ENCODE measurements at regions not wholly inside any gene's neighbourhood (a gene's known extent, or its start where the extent isn't known, plus 50 kb on each side); places are given as distances from the start of the nearest gene placed in this dataset.

DNA sequence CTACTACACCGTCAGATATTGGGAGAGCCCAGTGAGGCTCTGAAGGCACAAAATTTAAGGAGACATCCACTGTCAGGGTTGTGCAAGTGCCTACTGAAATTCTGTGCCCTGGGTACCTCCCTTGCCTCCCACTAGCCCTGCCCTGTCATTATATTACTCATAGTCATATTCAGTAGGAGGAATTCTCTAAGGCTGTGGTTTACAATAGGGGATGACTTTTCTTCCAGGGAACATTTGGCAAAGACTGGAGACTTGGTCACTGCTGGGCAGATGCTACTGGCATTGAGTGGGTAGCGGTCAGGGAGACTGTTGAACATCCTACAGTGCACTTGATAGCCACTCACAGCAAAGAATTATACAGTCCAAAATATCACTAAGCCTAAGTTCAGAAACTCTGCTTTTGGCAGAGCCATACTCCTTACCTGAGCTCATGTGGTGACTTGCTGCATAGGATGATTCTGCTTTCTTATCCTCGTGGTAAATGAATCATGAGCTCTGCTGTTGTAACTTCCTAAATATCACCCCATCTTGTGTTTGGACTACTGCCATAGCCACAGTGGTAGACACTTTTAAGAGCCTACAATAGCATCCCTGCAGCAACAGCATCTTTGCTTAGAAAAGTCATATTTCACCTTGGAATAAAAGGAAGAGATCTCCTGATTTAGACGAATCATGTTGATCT lies 563.4 kb upstream of the PLXNA2 start:
- no peak for DNase-seq

DNA sequence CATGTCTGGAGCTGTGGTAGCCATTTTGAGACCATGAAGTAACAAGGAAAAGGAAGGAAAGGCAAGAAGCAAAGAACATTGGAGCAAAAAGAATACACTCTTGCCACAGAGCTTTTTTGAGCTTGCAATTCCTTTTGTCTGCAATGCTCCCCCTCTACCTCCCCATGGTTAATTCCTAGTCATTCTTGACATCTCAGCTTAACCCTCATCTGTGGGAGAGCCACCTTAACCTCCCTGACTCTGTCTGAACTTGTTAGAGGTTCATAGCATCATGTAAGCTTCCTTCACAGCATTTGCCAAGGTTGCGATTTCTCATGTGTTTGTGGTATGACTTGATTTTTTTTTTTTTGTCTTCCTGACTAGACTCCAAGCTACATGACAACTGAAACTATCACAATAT lies 564.1 kb upstream of the PLXNA2 start:
- no peak for DNase-seq

DNA sequence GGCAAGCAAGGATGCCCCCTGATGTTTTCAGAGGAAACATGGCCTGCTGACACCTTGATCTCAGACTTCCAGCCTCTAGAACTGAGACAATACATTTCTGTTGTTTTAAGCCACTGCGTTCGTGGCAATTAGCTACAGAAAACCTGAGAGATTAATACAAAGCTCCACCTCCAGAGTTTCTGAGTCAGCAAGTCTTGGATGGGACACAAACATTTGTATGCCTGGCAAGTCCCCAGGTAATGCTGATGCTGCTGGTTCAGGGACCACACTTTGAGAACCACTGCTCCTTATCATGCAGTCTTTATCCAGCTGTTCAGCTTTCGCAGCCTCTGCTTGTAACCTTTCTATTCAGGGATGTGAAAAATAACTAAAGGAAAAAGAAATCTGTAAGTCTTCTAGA lies 565.7 kb upstream of the PLXNA2 start:
- DNase-seq = no peak

DNA sequence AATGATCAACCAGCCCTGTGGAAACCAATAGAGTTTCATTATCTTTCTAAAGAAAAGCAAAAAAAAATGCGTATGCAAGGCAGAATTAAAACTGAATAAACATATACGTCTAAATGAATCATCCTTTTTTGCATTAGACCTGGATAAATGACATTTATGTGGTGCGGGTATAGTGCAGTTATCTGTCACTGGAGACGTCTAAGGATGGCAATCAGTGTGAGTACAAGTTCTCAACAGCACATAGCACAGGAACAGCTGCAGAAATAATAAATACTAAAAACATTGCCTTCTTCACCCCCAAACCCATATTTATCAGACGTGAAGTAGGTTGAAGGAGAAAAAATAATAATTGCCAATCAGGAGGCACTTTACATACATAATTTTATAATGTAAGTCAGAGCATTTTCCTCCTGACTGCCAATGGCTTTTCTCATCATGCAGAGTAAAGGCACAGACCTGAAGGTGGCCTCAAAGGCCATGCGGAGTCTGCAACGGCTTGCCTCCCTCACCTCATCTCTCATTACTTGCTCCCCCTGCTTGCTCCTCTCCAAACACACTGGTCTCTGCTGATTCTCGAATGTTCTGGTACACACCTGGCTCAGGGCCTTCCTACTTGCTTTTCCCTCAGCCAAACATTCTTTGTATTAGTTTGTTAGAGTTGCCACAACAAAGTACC lies 574.7 kb upstream of the PLXNA2 start:
- no peak for DNase-seq

DNA sequence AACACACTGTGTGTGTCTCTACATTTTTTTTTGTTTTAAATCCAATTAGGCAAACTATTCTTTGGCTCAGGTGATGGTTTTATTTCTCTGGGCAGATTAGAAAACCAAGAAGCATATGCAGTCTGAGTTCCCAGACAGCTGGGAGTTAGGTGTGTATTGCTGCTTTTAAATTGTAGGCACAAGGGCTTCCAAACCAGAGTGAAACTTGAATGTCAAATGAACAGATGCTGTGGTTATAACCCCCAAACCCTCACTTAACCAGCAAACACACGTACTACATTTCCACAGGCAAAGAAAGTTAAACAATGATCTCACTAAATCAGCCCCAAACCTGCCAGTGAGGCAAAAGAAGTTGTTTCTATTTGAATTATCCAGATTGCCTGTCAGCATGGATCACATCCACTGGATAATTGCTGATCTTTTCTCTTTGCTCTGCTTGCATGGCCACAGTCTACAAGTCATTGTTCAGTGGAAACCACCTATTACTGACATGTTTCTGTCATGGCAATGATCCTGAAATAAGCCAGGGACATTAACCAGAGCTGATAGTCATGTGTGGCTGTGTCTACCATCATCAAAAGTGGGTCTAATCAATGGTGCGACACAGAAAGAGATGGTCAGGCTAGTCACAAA lies 576.5 kb upstream of the PLXNA2 start:
- no peak for DNase-seq

DNA sequence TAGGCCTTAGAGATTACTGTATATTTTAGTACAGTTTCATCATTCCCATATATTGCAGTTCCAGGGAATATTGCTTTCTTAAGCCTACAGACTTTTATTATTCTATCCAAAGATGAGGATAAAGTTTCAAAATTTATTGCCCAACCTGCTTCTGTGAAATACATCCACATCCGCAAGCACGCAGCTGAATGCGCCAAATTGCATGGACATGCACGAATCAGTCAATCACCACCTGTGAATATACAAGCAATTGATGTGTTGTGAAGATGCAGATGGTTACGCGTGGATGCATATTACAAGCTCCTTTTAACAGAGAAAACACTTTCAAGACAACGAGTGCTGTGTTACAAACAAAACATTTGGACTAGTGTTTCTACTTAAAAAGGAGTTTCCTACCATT lies 577.8 kb upstream of the PLXNA2 start:
- DNase-seq = no peak

DNA sequence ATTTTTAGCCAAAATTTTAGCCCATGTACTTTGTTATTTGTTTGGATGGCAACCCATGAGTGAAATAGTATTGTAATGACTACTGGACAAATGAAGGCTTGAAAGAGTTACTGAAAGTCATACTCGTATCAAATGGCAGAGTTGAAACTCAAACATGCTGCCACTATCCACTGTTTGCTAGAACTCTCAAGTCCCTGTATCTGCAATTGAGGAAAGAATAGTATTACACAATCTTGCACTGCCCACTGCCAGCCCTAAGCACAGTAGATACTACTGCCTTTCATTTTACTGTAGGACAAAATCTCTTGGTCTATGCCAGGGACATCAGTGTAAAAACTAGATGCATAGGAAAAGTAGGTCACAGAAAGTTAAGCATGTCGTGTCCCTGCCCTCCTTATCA lies 581.1 kb upstream of the PLXNA2 start:
- no peak for DNase-seq

DNA sequence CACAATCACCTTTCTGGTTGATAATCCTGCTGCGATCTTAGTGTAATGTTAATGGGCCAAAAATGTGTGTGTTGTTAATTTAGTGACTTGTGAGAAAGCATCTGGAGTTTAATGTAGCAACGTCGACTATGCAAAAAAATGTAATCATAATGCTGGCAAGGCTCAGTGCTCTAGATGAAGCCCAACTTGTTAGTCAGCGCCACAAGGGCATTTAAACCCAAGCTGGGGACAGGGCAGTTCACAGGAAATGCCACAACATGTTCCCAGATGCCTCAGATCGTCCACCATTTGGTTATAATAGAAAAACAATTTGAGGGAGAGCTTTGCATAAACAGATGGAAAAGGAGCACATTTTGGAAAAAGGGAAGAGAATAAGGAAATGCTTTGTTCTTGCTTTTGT lies 585.4 kb upstream of the PLXNA2 start:
- DNase-seq = no peak

DNA sequence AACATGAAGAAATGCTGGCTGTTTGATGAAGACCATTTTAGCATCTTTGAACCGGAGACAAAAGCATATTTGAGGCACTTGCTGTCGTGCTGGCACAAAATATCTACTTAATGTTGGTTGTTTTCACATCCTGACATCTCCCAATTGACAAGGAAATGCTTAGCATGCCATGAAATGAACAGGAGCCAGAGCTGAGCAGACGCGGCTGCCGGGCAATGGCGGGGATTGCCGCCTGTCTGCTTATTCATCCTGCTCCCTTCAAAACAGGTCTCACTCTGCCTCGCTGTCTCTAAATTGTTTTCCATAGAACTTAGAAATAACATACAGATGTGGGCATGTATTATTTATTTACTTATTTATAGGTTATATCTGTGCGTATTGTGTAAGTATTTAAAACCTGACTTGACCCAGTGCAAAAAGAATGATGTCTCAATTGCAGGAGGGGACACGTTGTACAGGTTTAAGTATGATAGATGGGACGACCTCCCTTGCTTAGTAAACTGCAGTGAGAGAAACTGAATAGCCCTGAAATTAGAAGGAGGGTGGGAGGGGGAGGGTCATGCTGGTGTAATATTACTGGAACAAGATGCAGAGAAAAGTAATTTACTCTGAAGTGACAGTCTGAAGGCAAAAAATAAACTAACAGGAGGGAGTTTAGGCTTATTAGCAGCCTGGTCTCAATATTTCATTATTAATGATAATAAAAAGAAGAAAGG lies 590.4 kb upstream of the PLXNA2 start:
- no peak for DNase-seq

DNA sequence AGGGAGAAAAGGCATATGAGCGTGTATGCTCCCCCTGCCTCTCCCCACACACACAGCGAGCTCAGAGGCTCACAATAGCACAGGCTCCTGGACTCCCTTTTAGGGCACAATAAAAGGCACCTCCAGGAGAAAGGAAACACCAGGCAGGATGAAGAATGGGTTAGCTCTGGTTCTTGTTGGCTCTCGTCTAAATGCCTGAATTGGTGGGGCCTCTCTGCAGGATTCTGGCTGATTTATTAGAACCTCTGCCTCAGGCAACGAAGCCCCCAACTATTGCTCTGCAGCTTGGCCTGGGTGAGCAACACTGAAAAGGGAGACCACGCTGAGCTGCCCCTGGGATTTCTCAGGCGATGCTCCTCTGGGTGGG lies 590.9 kb upstream of the PLXNA2 start:
- DNase-seq = no peak

DNA sequence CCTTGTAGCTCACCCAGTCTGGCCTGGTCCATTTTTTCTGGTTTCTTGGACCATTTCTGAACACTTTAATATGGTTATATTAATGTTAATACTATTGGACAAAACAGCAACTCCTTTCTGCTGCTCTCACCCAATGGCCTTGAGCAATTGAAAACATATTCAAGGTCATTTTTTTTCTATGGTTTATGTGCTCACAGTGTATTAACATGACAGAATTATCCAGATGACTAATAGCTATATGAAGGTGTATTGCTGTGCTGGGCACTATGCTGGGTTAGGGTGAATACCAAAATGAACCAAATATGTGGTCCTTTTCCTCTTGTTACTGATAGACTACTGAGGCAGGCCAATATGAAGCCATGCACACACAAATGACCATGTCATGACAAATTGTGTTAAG lies 591.6 kb upstream of the PLXNA2 start:
- no peak for DNase-seq

DNA sequence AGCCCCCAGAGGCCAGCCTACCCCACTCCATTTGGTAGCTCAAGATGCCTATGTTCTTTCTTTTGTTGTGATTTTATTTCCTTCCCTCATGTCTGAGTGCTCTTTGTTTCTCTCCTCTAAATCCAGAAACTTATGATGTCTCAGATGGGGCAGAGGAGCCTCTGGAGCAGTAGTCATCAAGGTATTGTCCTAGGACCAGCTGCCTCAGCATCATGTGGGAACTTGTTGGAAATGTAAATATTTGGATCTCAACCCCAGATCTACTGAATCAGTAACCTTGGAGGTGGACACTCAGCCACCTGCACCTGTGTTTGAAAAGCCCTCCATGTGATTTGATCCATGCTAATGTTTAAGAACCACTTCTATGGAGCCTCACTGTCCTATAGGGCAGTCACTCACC lies 593.1 kb upstream of the PLXNA2 start:
- DNase-seq = no peak

DNA sequence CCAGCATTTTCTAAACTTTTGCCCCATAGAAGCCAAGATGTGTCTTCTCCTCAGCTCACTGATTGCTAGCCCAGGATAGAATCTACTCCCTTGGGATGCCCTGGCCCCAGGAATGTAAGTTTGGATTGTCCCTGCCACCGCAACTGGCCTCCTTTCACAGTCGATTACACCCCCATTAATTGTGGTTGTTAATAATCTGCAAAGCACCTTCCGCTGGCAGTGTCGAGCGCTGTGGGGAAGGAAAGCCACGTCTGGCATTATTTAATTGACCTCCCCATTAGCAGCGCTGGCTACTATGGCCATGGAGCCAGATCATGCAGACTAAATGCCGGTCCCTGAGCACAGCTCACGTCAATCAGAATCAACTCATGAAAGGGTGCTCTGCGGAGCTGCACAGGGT lies 597.3 kb upstream of the PLXNA2 start:
- no peak for DNase-seq

DNA sequence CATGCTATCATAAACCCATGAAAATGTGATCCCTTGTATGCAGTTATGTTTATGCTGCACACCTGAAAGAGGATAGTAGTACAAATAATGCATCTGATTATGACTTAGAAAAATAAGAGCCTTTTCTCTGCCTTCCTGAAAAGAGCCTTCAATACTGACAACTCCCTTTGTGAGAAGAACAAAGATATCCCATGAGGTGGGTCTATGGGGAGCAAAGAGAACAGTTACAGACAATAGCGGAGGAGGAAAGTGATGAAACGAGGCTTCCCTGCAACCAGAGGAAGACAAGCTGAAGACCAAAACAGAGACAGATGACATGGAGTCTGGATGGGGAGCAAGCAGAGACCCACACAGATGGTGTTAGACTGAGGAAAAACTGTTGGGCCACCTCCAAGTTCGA lies 598.3 kb upstream of the PLXNA2 start:
- DNase-seq = no peak

DNA sequence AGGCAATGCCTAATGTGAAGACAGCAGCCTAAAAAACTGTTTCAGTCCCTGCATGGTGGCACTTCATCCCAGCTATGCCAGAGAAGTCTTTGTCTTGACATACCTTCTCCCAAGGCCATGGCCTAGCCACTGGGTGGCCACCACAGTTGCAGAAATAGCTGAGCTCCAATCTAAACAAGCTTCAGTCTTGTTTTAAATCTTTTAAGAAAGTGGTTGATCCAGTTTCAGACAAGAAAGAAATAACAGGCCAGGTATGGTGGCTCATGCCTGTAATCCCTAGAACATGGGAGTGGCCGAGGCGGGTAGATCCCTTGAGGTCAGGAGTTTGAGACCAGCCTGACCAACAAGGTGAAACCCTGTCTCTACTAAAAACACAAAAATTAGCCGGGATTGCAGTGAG lies 600.0 kb upstream of the PLXNA2 start:
- DNase-seq = no peak

DNA sequence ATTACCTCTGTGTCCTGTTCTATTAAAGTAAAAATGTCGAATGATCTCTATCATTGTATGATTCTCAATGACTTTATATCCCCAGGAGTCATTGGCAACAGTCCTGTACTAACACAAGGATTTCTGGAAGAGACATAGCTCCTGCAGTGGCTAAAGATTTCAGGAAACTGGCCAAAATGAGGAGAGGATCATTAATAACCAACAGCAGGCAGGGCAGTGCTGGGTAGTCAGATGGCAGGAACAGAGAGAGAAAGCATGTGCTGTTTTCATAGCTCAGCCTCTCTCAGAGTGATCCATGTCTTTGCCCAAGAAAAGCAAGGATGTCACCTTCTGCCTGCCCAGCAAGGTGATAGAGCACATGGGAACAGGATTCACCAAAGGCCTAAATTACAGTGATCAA lies 604.7 kb upstream of the PLXNA2 start:
- no peak for DNase-seq

DNA sequence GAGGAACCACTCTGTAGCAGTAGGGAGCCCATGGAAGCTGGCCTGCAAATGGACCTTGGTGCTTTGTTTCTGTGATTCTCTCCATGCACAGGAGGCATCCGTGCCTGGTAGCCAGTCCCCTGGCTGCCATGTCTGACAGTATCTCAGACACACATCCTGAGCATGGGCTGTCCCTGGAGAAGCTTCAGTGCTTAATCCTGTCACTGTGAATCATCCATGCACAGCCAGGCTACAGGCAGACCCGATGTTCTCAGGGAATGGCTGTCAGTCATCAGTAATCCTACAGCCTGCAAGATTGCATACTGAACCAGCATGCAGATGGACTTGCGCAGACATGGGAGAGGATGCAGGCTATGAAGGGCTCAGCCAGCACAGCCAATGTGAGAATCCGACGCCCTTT lies 606.3 kb upstream of the PLXNA2 start:
- no peak for DNase-seq

DNA sequence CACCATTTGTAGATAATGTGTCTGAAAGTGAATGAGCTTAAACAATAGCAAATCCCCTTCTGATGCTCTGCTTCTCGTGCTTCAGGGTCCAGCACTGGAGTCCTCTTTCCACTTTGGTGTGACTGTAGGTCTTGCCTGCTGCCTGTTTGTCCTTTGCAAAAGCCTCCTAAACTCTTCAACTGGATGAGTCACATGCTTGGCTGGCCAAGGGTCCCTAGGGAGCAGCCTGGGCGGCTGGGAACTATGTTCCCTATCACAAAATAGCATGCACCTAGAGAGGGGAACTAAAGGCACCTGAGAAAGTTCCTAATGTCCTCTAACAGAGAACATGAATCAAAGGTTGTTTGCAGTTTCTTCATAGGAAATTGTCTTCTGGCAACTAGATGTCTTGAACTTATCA lies 607.2 kb upstream of the PLXNA2 start:
- DNase-seq = no peak

DNA sequence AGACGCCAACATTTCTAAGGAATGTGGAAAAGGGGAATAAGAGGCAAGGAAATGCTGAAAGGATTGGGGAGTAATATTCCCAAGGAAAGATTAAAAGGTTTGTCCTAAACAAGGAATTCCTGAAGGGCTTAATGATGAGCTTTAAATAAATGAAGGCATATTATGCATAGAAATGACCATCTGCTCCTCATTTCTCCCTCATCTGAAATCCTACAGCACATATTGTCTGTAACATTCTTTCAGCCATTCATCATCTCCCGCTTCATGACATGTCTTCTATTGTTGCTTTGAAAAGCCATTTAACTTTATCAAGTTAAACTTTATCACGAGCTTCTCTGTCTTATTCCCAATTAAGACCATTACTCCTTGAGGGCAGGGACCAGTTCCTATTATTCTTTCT lies 608.7 kb upstream of the PLXNA2 start:
- no peak for DNase-seq

DNA sequence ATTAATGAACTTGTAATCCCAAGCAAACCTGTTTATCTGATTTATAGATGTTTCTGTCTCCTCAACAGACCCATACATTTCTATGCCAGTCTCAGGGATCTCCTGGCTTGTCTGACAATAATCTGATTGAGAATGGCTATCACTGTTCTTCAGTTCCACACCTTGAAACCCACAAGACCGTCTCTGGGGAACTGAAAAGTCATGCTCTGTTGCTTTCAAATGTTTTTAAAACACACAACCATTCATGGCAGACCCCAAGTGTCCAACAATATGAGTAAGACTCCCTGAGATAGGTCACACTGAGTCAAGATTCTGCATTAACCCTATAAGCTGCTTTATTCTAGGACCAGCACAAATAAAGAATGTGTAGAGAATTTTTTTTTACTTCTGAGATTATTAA lies 611.2 kb upstream of the PLXNA2 start:
- no peak for DNase-seq

DNA sequence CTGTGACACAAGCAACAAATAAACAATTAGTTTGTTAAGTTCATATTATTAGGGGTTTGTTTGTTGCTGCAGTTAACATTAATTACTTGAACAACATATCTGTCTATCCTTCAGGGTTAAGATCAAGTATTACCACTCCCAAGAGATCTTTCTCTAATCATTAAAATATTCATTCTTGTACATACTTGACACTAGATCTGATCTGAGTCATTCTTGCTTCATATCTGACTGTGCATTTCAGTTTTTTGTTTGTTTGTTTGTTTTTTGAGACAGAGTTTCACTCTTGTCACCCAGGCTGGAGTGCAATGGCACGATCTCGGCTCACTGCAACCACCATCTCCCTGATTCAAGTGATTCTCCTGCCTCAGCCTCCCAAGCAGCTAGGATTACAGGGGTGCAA lies 613.3 kb upstream of the PLXNA2 start:
- no peak for DNase-seq

DNA sequence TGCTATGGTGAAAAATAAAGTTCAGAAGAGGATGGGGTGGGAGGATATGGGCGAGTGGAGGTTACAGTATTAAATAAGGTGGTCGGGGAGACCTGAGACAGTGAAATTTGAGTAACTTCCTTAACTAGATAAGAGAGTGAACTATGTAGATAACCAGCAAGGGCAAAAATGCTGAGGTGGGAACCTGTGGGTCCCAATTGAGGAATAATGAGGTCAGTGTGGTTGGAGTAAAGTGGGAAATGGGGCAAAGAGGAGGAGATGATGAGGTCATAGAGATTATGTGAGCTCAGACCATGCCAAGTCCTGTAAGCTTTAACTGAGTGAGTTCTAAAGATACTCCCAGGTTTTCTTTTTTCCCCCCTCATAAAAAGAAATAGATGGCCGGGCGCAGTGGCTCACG lies 614.6 kb upstream of the PLXNA2 start:
- no peak for DNase-seq

DNA sequence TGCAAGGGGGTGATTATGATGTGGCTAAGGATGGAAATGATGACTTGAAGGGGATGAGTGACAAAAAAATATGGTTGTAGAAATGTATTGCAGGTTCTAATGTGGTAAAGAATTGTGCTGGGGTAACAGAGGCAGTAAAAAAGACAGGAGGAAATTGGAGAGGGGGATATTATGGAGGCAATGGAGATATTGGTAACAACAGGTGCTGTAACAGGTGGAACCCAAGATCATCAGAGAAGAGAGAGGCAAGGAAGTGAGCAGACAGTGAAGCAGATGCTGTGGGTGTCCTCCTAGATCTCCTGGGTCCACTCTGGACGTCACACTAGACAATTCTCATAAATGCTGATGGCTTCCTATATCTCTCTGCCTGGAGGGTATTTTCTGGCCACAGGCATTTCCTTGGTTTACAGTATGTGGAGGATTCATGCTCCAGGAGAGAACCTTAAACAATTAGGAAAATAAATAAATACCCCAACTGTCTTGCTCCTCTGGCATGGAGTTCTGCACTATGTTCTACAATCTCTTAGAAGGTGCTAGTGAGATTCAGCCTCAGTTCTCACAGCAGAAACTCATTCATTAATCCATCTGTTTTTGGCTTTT lies 620.3 kb upstream of the PLXNA2 start:
- no peak for DNase-seq
